Amygdala (tissue), 56 donors: ENCODE measurements at regions not wholly inside any gene's neighbourhood (a gene's known extent, or its start where the extent isn't known, plus 50 kb on each side); places are given as distances from the start of the nearest gene placed in this dataset.

Experiments
- DNase-seq, 56 donors: peaks; one replicate each; lab custom pipeline; 2025; lab: John Stamatoyannopoulos, UW

DNA sequence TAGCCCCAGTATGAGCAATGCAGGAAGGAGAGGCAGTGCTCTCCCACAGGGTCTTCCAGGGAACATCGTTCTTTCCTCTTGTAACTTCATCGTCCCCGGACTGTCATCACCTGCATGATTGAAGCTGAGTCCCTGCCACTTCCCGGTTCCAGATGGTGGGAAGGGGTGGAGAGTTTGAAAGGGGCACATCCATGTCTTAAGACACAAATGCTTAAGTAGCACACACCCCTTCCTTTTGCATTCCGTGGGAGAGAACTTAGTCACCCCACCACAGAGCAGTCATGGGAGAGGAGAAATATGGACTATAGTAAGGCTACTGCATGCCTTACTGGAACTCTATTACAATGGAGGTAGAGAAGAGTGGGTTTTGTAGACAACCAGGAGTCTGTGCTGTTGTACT lies 165.3 kb upstream of the GAS1 start:
- DNase-seq = no peak

DNA sequence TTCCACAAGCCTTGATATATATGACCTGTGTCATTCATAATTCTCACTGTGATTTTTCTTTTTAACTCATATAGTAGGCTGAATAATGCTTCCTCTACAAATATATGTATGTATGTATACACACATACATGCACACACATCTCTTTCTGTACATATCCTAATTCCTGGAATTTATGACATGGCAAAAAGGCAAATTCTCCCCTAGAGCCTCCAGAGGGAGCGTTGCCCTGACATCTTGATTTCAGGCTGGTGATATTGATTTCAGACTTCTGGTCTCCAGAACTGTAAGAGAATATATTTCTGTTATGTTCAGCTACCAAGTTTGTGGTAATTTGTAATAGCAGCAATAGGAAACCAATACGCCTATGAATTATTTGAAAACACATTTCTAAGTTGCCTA lies 166.6 kb upstream of the GAS1 start:
- DNase-seq = no peak

DNA sequence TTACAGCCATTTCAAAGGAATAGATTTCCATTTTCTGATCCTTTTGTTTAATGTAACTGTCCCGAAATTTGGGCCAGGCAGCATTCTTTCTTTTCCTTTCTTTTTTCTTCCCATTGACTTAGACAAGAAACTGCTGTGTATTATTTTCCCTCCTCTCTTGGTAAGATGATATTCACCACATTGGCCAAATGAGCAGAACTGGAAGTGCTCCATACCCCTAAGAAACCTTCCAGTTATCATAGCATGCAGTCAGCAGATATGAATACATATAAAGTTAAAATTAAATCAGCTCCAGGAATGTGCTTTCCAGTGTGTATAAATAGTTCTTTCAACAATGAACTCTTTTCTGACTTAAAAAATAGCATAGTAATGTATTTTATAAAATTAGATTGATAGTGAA lies 168.5 kb upstream of the GAS1 start:
- DNase-seq = no peak

DNA sequence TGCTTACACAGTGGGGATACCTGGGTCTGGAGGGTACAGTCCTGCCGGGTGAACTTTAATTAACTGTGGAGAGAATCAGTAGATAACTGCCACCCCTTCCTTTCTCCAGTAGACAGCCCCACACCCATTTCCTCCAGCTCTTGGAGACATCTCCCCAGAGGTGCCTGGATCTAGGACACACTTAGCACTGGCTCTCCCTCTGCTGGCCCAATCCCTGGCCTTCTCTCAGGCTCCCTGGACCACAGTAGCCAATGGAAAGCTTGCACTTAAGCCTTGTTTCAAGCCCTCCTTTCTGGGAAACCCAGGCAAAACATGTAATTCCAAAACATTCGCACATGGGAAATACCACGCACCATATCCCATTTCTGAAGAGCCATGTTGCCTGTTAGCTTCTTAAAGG lies 169.2 kb upstream of the GAS1 start:
- no peak for DNase-seq

DNA sequence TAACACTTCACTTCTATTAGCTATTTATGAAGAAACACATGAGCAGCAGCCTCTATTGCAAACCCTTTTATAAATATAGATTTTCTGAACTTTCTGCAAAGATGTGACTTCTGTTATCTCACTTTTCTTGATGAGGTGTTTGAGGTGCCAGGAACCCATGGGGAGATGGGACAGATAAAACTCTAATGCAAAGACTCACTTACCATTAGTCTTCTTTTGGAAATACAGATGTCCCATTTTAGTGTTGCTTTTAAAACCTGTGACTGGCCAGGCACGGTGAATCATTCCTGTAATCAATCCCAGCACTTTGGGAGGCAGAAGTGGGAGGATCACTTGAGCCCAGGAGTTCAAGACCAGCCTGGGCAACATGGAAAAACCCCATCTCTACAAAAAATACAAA lies 171.3 kb upstream of the GAS1 start:
- DNase-seq = no peak

DNA sequence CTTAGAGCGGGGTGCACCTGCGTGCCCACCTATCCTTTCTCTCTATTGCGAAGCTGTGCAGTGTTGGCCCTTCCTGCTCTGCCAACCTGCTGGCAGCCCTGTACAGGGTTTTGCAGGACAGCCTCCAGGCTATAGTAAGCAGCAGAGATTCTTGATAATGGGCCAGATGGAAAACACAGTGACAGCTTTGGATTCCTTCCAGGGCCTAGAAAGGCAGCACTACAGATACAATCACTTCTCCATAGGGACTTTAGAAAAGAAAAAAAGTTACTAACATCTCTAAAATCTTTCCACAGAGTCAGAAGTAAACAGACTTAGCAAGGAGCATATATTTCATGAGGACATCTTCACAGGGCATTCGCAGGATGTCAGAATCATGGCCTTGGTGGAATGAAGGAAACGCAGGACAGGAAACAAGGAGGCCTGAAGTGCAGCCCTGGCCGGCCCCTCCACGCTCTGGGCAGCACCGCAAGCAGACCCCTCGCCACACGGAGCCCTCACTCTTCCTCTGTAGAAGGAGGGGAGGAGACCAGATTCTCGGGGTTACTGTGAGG lies 172.1 kb upstream of the GAS1 start:
- peak in 1 of 56 donors; percentile 22 for DNase-seq

DNA sequence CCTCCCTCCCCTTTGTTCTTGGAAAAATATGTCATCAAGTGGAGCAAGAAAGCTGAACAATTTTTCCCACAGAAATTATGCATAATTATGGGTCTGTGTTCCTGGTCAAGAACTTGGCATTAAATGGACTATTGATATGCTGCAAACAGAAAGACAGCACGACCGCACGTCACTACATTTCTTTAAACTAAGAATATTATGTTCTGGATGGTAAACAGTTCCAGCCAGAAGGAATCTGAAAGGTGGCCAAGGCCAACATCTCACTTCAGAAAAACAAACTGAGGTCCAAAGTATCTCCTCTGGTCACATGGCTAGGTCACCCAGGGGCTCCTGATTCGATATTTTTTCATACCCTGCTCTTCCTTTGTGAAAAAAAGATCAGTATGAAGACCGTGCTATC lies 173.3 kb upstream of the GAS1 start:
- DNase-seq = no peak

DNA sequence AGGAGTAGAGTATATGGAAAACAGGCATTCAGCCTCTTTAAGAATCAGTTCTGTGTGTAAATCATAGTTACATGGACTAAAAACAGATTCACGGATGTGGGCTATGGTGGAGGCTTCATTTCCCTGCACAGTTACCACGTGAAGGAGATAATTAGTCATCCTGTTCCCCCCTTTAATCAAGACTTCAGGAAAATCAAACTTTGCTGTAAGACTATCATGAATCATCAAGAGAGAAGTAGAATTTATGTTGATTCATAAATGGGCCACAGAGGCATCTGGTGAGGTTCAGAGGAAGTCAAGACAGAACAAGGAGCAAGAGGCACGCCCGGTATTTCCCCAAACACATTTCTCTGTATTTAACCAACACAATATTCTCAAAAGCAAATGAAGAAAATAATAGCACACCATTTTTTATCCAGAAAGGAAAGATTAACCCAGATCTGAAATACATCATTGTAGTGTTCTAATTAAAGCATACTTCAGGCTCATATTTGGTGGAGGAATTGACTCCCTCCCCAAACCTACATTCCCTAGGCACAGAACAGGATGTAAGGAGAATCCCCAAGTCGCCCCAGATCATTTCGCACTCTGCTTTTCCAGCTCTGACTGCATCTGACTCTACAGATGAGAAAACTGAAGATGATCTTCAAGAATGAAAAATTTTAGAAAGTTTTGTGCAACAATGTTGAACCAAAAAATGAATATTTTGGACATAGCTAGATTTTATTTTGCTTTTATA lies 175.8 kb upstream of the GAS1 start:
- no peak for DNase-seq

DNA sequence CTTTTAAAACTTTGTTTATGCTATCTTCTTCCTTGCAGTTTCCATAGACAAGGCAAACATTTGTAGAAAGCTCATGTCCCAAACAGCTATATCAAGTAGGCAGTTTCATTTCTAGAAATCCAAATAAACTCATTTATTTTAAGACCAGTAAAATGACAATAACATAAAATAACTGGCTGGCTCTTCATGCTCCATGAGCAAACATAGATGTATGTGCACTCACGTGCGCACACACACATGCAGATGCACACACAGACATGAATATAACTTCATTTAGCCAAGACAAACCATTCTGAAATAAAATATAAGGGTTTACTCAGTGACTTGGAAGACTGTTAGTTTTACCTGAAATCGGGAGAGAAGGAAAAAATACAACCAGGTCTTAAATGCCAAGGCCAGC lies 176.5 kb upstream of the GAS1 start:
- no peak for DNase-seq

DNA sequence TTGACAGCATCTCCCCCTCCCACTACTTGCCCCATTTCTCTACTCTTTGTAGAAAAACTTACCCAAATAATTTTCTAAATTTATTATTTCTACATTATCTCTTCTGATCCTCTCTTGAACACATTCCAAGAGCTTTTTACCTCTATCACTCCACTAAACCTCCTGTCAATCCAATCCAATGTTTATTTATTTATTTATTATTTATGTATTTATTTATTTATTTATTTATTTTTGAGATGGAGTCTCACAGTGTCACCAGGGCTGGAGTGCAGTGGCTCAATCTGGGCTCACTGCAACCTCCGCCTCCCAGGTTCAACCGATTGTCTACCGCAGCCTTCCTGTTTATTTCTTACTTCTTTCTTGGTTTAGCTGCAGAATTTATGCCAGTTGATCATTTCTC lies 178.5 kb upstream of the GAS1 start:
- DNase-seq = no peak

DNA sequence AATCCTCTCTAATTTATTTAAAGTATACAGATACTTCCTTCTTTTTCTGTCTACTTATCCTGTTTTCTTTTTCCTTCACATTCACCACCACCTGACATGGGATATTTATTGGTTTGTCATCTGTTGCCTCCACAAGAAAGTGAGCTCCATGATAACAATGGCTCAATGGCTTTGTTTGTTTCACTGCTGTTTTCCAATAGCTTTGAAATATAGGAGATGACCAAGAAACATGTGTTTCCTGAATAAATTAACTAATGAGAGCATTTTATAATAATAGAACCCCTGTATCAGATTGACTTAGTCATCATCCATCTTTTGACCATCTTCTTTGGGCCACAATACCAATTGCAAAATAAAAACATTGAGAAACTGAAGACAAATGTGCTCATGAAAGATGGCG lies 180.2 kb upstream of the GAS1 start:
- DNase-seq = no peak

DNA sequence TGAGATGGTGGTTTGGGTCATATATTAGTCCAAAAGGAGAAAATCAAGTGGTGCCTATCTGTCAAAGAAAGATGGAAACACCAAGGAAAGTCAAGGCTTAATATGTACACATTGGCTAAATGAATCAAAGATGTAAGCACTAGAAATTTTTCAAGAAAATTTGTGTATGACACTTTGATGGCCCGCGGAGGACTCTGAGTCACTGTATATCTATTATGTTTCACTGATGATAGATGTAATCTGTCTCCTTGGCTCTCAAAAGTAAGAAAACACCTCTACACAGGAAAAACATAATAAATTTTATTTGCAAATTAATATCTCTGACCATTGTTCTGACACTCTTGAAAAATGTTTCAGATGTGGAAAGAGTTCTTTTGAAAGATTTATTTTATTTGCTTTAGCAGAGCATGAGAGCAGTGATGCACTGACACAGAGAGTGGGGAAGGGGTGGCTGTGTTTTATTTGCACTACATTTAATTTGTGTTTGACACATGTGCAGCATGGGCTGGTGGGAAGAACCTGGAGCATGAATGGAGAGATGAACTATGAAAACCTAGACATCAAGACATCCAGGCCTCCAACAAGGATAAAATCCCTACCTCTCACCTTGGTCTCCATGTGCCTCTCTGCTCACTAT lies 180.8 kb upstream of the GAS1 start:
- no peak for DNase-seq

DNA sequence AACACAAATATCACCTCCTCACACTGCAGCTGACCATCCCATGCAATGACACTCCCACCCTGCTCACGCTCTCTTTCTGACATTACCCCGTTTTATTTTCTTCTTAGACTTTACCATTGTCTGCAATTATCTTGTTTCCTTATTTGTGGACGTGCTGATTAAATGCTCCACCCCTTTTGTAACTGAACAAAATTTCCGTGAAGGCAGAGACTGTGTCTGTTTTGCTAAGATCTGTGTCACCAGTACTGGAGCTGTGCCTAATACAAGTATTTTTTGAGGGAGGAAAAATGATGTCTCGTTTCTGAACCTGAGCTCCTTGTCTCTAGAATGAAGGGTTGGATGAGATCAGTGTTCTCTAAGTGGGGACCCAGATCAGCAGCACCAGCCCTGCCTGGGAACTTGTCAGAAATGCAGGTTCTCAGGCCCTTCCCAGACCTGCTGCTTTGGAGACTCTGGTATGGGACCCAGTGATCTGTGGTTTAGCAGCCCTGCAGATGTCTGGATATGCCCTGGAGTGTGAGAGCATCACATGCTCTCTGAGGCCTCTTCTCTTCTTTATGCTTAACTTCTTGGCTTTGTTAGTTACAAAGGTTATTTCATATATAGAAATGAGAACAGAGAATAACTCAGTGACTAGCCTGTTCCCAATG lies 181.7 kb upstream of the GAS1 start:
- DNase-seq = no peak

DNA sequence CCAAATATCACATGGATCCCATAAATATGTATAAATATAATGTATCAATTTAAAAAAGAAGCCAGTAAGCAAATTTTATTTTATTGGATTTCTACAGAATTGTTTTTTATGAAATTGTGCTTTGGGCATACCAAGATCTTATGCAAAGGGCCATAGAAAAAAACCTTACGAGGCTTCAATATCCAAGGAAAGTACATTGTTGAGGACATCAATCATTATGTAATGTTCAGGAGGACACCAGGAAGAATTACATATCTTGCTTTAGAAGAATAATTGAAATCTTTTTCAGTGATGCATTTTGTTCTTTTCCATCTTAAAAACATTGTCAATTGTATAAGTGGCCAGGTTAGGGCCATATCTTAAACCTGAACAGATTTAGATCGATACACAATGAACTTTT lies 187.8 kb upstream of the GAS1 start:
- DNase-seq = no peak

DNA sequence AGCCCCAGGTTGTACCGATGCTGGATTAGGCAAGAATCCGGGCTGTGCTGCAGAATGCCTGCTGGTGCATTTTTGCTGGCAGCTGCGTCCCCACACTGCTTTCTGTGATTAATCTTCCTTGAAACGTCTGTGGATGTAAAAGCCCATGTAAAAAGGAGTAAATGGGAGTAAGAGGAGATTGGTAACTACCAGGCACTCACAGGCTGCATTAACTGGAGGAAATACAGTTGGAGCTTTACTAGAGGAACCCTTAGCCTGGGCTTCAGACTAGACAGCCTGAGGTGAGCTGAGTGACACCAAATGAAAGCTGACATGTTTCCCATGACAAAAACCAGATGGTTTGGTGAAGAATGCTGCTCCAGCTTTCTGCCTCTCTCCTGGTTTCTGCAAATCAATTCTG lies 190.4 kb upstream of the GAS1 start:
- no peak for DNase-seq

DNA sequence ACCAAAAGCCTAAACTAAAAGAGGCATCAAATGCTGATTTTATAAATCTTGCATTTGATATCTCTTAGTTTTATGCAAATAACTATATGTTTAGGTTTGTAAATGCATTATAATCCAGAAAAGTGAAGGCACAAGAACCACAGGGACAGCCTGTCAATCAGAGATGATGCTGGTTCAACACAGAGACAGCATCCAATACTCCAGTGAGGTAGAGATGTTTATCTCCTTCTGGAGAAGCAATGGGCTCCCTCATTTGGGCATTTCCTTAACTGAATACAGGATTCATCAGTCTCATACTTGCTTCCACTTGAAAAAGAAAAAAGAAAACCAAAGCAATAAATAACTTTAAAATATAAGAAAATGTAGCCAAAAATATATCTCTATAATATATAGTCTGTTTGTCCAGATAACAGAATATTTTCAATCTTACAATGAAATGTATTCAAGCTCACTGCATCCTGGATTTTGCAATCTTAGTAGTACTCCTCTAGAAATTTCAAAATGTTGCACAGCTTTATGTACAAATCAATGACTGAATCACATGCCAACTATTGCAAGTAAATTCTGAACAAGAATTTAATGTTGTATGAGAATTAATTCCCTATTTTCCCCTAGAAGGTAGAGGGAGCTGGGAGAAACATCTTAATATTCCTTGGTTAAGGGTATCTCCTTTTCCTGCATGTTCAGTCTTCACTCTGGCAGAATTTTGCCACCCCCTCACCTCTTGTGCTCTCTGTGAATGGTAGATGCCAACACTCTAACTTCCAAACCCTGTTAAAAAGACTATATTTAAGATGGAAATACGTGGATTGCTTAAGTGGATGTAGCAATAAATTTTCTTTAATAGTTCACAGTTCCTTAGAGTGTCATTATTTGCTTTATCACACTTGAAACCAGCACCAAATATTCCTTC lies 191.1 kb upstream of the GAS1 start:
- DNase-seq = no peak

DNA sequence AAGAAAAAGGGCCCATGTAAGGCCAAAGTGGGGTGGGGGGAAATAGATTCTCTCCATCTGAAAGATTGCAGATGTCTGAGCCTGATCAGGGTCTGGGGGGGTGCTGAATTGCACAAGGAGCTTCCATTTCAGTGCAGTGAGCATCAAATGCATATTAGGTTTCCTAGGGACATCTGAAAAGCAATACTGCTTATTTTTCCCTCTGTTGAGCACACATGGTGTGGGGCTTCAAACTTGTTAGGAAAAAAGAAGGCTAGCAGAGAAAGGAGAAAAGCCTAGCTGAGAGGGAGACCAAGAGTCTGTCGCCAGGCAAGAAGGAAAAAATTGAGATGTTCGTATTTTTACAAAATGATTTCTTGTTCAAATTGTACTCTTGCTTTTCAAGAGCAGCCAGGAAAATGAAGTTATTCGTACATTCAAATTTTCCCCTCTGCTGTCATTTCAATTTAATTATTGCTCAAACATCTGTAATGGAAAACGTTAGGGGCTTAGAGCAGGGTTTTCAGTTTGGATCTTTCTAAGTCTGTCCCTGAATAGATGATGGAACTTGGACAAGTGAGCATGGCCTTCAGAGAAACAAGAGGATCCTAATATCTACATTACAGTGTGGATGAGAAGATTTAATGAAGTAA lies 191.9 kb upstream of the GAS1 start:
- DNase-seq = no peak

DNA sequence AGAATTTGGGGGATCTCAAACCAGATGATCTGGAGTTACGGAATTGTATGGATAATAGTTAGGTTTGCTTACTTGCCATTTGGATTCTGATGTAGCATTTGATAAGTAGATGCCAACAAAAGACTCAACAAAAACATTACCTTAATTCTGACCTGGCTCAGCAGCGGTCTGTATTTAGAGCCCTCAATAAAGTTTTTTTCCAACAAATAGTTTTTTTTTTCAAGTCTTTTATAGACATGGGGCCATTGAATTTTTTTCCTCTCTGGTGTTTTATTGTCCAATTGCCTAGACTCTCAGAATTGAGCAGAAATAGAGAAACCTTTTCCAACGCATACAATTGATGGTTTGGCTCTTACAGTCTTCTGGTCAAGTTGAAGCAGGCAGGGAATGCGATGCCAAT lies 192.8 kb upstream of the GAS1 start:
- DNase-seq = no peak

DNA sequence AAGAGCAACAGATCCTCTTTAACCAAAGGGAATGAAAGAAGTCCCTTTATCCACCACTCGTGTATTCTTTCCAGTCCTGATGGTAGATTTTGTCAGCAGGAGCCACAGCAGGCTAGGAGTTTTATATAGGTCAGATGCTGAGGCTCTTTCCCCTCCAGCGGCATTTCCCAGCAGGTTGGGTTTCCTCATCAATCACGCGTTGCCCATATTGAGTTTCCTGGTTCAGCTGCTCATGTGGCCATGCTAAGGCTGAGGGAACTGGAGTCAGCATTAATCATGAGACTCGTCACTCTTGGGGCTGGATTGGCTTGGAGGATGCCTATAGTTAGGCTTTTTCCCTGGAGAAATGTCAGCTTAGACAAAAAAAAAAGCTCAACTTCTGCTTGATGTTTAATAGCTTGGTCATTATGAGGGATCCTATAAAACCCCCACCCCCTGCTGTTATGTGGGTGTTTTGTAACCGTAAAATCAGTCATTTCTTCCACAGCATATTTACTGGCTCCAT lies 193.4 kb upstream of the GAS1 start:
- DNase-seq = no peak

DNA sequence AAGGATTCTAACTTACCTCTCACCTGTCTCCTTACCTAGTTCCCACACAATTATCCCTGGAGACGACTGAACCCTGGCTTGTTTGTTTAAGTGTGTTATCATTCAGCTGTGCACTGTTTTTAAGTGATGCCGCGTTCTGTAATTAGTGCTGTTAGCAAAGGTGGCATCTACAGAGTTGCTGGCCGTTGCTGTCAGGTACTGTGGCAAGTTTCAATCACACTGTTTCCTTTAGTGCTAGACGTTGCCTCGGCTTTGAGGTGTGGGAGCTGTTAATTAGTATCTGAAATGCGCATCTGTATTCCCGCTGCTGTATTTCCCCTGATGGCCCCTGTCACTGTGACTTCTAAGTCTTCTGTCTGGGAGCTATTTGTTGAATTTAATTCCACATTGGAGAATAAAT lies 193.8 kb upstream of the GAS1 start:
- DNase-seq = no peak
